SK-MEL-5 (cell line): ENCODE measurements at regions not wholly inside any gene's neighbourhood (a gene's known extent, or its start where the extent isn't known, plus 50 kb on each side); places are given as distances from the start of the nearest gene placed in this dataset.
A peak's percentile ranks its signal among the peaks of the same experiment; 100 is the strongest.

Source experiments
- DNase-seq: peaks from one replicate; pipeline ENCODE4 v3.0.0-alpha.2; 2016; ENCODE audit warnings: low read depth, low spot score
- in situ Hi-C: cut with HindIII; loops from 2 replicates; pipeline ENCODE4 v1.10.0; 2016; ENCODE audit warnings: low sequenced_read_pairs, high pct_unique_total_duplicates, low pct_unique_long_range_greater_than_20kb

GRCh38 chr5:115355767-115356381, 59.4 kb upstream of the CCDC112 start:
- DNase-seq = no peak
- in situ Hi-C loops = no loop called here

GRCh38 chr5:115355095-115355494, 58.6 kb upstream of the CCDC112 start:
- no peak for DNase-seq
- in situ Hi-C loops = no loop called here

DNA sequence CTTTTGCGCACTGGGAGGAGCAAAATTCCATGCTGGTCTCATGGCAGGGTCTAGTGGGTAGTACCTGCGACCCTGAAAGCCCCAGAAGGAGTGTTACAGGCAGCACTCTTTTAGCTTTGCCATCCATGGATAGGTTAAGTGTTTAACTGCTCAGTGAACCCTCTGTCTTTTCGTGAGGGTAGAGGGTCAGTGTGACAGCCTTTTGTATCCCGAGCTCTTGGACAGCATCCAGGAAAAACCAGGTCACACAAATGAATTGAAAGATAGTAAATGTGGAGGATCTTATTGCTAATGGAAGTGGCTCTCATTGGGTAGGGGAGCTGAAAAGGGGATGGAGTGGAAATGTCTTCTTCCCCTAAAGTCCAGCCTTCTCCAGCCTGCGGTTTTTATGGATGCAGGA, 57.8 kb upstream of the CCDC112 start:
- no peak for DNase-seq
- in situ Hi-C loops = no loop called here

- in situ Hi-C loops = no loop called here
Observed at GRCh38 chr5:115352571-115352970, 56.1 kb upstream of the CCDC112 start.

DNA sequence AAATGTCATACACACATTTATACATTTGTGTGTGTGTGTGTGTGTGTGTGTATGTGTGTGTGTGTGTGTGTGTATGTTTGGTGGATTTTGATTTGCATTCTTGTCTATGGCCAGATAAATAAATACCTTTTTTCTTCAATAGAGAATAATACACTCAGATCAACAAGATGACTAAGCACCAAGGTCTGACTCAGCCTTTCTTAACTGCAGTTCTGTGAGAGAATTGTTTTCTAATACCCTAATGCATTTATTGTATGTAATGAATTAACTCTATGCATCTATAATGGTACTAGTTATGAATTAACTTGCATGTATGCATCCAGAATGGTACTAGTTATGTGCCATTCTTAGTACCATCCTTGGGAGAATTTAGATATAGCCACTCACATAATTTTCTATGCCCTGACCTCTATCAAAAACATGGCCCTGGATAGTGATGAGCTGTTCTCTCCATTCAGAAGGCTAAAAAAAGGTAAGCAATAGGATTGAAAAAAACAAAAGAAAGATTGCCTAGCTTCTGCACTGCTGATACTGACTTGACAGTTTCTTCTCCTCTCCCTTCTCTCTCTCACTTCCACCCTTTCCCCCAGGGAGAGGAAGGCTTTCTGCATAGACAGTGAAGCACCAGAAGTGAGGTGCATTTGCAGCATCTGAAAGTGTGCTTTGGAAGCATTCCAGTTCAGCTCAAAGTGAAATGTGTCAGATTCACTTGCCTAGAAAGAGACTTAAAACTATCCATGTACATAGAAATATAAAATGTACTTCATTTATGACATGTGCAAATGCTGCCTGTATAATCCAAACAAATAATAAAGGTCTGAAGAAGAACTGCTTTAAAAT, 55.1 kb upstream of the CCDC112 start:
- no peak for DNase-seq
- in situ Hi-C loops = no loop called here

More at GRCh38 chr5:115352571-115352970, 56.1 kb upstream of the CCDC112 start:
- no peak for DNase-seq

GRCh38 chr5:115350894-115351293, 54.4 kb upstream of the CCDC112 start:
- no peak for DNase-seq
- in situ Hi-C loops = no loop called here

DNA sequence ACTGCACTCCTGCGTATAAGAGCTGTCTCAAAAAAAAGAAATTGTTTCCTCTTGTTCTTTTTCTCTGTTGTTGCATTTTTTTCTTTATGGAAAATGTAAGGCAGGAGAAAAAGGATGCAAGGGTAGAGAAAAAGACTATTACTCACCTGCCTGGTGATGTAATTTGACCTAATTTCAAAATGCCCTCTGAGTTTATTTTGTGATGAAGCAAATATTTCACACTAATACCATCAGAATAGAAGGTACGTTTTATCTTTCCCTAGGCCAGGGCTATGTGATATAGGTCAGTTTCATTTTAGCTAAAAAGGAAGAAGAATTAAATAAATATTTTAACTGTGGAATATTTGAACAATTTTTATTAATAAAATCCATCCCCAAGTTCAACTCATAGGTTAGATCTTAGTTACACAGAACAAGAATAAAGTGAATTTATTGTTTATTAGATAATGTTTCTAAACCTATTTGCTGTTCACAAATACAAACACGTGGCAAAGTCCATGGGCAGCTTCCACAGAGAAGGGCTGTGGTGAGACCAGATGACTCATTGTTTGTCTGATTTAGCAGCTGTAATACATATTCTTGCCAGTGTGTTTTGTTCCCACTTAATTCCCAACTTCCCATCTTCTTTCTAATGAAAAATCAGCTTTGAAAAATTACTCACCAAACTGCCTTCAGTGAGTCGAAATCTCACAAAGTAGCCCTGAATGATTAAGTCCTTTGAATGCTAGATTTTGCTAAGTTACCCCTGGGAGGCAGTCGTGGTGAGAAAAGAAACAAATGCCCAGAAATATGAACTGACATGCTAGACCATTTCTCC, 52.8 kb upstream of the CCDC112 start:
- in situ Hi-C loops = no loop called here

DNA sequence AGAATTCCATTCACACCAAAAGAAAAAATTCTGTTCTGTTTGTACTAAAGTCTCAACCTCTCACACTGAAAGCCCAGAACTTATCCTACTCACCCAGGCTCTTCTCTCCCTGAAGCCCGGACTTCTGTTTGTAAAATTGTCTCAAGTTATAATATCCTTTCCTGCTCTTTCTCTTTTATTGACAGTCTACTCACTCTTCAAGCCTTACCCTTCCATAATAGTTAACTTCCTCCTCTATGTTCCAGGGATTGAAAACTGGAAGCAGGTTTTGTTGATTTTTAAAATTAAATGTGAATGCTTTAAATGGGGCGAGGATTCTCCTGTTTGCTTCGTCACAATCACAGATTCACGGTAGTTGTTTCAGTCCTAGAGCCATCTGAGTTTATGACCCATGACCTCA, 51.7 kb upstream of the CCDC112 start:
- in situ Hi-C loops = no loop called here
- DNase-seq = no peak

More for the DNA sequence above, 52.8 kb upstream of the CCDC112 start:
- DNase-seq = peak; percentile 59
